H9 (cell line): ENCODE measurements at regions not wholly inside any gene's neighbourhood (a gene's known extent, or its start where the extent isn't known, plus 50 kb on each side); places are given as distances from the start of the nearest gene placed in this dataset.

Experiments used
- DNase-seq: peaks from one replicate; pipeline ENCODE4 v3.0.0-alpha.2; 2017
- H2AFZ ChIP-seq: one replicate; pipeline ENCODE4 v1.6.1; 2013; ENCODE audit warnings: mild to moderate bottlenecking, low read length, control low read depth, moderate library complexity
- H2AK5ac ChIP-seq: 2 replicates; pipeline ENCODE4 v1.6.1; 2013; ENCODE audit warnings: low read length, control low read depth, mixed read lengths; ENCODE audit not compliant: insufficient read length
- H2BK120ac ChIP-seq: one replicate; pipeline ENCODE4 v1.6.1; 2013; ENCODE audit warnings: low read depth, mild to moderate bottlenecking, low read length, control low read depth, inconsistent platforms; ENCODE audit not compliant: poor library complexity, severe bottlenecking
- H2BK12ac ChIP-seq: 2 replicates; pipeline ENCODE4 v1.6.1; 2013; ENCODE audit warnings: low read length, control low read depth, mixed read lengths, low read depth; ENCODE audit not compliant: insufficient read length
- H2BK15ac ChIP-seq: 2 replicates; pipeline ENCODE4 v1.6.1; 2013; ENCODE audit warnings: low read depth, low read length, control low read depth
- H2BK20ac ChIP-seq: one replicate; pipeline ENCODE4 v1.6.1; 2013; ENCODE audit warnings: low read depth, mild to moderate bottlenecking, low read length, control low read depth, inconsistent platforms; ENCODE audit not compliant: poor library complexity, severe bottlenecking
- H2BK5ac ChIP-seq: 2 replicates; pipeline ENCODE4 v1.6.1; 2013; ENCODE audit warnings: low read length, control low read depth, mixed read lengths; ENCODE audit not compliant: insufficient read length
- H3K14ac ChIP-seq: 2 replicates; pipeline ENCODE4 v1.6.1; 2013; ENCODE audit warnings: low read length, control low read depth; ENCODE audit not compliant: insufficient read depth
- H3K18ac ChIP-seq: 2 replicates; pipeline ENCODE4 v1.6.1; 2013; ENCODE audit warnings: low read depth, mild to moderate bottlenecking, mixed read lengths, low read length, control low read depth; ENCODE audit not compliant: insufficient read length
- H3K23ac ChIP-seq: 2 replicates; pipeline ENCODE4 v1.6.1; 2013; ENCODE audit warnings: low read length, control low read depth, mixed read lengths, low read depth; ENCODE audit not compliant: insufficient read length
- H3K23me2 ChIP-seq: 2 replicates; pipeline ENCODE4 v1.6.1; 2013; ENCODE audit warnings: low read depth, mild to moderate bottlenecking, mixed read lengths, low read length, control low read depth; ENCODE audit not compliant: insufficient read length, poor library complexity, severe bottlenecking
- H3K27ac ChIP-seq: 2 replicates; pipeline ENCODE4 v1.5.1; 2013; ENCODE audit warnings: low read length, control low read depth, mixed read lengths, low read depth; ENCODE audit not compliant: insufficient read length
- H3K27me3 ChIP-seq: 2 replicates; pipeline ENCODE4 v1.6.1; 2013; ENCODE audit warnings: low read length, control low read depth, inconsistent platforms; ENCODE audit not compliant: insufficient read depth
- H3K4ac ChIP-seq: 2 replicates; pipeline ENCODE4 v1.6.1; 2013; ENCODE audit warnings: low read depth, mild to moderate bottlenecking, control low read depth, inconsistent platforms, low read length, moderate library complexity
- H3K4me1 ChIP-seq: 2 replicates; pipeline ENCODE4 v1.6.1; 2013; ENCODE audit warnings: low read length, control low read depth, inconsistent platforms; ENCODE audit not compliant: insufficient read depth
- H3K4me2 ChIP-seq: 2 replicates; pipeline ENCODE4 v1.6.1; 2013; ENCODE audit warnings: low read length, control low read depth, mixed read lengths; ENCODE audit not compliant: insufficient read length, insufficient read depth
- H3K56ac ChIP-seq: 2 replicates; pipeline ENCODE4 v1.6.1; 2013; ENCODE audit warnings: low read depth, mild to moderate bottlenecking, mixed read lengths, low read length, control low read depth; ENCODE audit not compliant: insufficient read length
- H3K79me1 ChIP-seq: 2 replicates; pipeline ENCODE4 v1.6.1; 2013; ENCODE audit warnings: low read depth, mild to moderate bottlenecking, moderate library complexity, low read length, control low read depth, inconsistent platforms; ENCODE audit not compliant: insufficient read depth, poor library complexity, severe bottlenecking
- H3K79me2 ChIP-seq: 2 replicates; pipeline ENCODE4 v1.6.1; 2013; ENCODE audit warnings: low read length, control low read depth, inconsistent platforms; ENCODE audit not compliant: insufficient read depth
- H3K9ac ChIP-seq: 2 replicates; pipeline ENCODE4 v1.6.1; 2013; ENCODE audit warnings: low read length, control low read depth, mixed read lengths; ENCODE audit not compliant: insufficient read length; ENCODE audit errors: extremely low read depth
- H3K9me3 ChIP-seq: one replicate; pipeline ENCODE4 v1.6.1; 2013; ENCODE audit warnings: low read depth, low read length, inconsistent platforms; ENCODE audit not compliant: control insufficient read depth
- H3T11ph ChIP-seq: one replicate; pipeline ENCODE4 v1.6.1; 2013; ENCODE audit warnings: mild to moderate bottlenecking, low read length, control low read depth, inconsistent platforms
- H4K20me1 ChIP-seq: one replicate; pipeline ENCODE4 v1.6.1; 2013; ENCODE audit not compliant: control insufficient read depth, insufficient read length, insufficient read depth
- H4K5ac ChIP-seq: 2 replicates; pipeline ENCODE4 v1.6.1; 2013; ENCODE audit warnings: low read depth, mild to moderate bottlenecking, mixed read lengths, low read length, control low read depth; ENCODE audit not compliant: insufficient read length
- H4K8ac ChIP-seq: replicated peaks from 2 replicates; pipeline ENCODE4 v1.6.1; 2013; ENCODE audit warnings: low read length, control low read depth, mixed read lengths, low read depth; ENCODE audit not compliant: insufficient read length
- H4K91ac ChIP-seq: 2 replicates; pipeline ENCODE4 v1.6.1; 2013; ENCODE audit warnings: low read depth, mild to moderate bottlenecking, moderate library complexity, mixed read lengths, low read length, control low read depth; ENCODE audit not compliant: insufficient read length
- H3K27ac Mint-ChIP-seq, 3 experiments: 2 replicates in 2 of 3; 3 replicates in 1 of 3; pipeline ENCODE4 v1.8.0; 2020 to 2021; ENCODE audit warnings: mixed read lengths in 3 of 3, mild to moderate bottlenecking in 1 of 3, moderate library complexity in 1 of 3
- H3K27me3 Mint-ChIP-seq: 2 replicates; pipeline ENCODE4 v1.8.0; 2021; ENCODE audit warnings: low read depth, mild to moderate bottlenecking, moderate library complexity, mixed read lengths
- H3K36me3 Mint-ChIP-seq, 3 experiments: 2 replicates in 2 of 3; 3 replicates in 1 of 3; pipeline ENCODE4 v1.8.0; 2020 to 2021; ENCODE audit warnings: low read depth in 3 of 3, mixed read lengths in 3 of 3; ENCODE audit not compliant: insufficient read depth in 1 of 3
- H3K4me1 Mint-ChIP-seq, 2 experiments: 2 replicates each; pipeline ENCODE4 v1.8.0; 2020; ENCODE audit warnings: mixed read lengths in 2 of 2
- H3K4me3 Mint-ChIP-seq, 2 experiments: 2 replicates in 1 of 2; 3 replicates in 1 of 2; pipeline ENCODE4 v1.8.0; 2020 to 2021; ENCODE audit warnings: mild to moderate bottlenecking in 2 of 2, mixed read lengths in 2 of 2, moderate library complexity in 1 of 2
- H3K9me3 Mint-ChIP-seq, 2 experiments: 2 replicates in 1 of 2; 3 replicates in 1 of 2; pipeline ENCODE4 v1.8.0; 2020; ENCODE audit warnings: mild to moderate bottlenecking in 2 of 2, mixed read lengths in 2 of 2, moderate library complexity in 1 of 2
- CTCF ChIP-seq: fragments of 200-600 bp; sonication (generic); conservative IDR thresholded peaks from 3 replicates; pipeline ENCODE4 v1.8.0; 2021; ENCODE audit warnings: antibody characterized with exemption, mild to moderate bottlenecking
- whole genome bisulfite sequencing: extraction: QIAGEN DNeasy Blood & Tissue Kit; methylation state at CpG from one replicate; pipeline ENCODE4 v1.1.7; 2013; ENCODE audit warnings: missing lambda C conversion rate, low lambda C conversion rate, mixed read lengths; ENCODE audit not compliant: insufficient read length; ENCODE audit errors: extremely low coverage; 5-methylcytosine and 5-hydroxymethylcytosine counted together

GRCh38 chr10:83995738-83996331, 143.5 kb upstream of the GHITM start:
- Mint-ChIP-seq H3K36me3 (no peaks in the 10 kb centered on the region), H3K9me3 (no peaks in the 10 kb centered on the region; a peak in 1 of 5 replicates), H3K4me3 (no peak overlapping the region), H3K27me3 (no peaks in the 10 kb centered on the region; the same call in 1 of the 2 replicates), H3K27ac (no peak overlapping the region), H3K4me1 (peaks cover 3 to 4% of the 10 kb centered on the region in 2 experiments; a peak in 3 of 4 replicates)
- TF ChIP-seq CTCF = no peak
- Histone ChIP-seq H3K27me3 (no peaks in the 10 kb centered on the region), H2BK120ac (no peak overlapping the region), H2BK5ac (no peak overlapping the region), H3K9me3 (no peaks in the 10 kb centered on the region), H3K4me1 (no peaks in the 10 kb centered on the region), H3K27ac (no peak overlapping the region), H3K18ac (no peak overlapping the region), H3K56ac (no peak overlapping the region), H3T11ph (no peak overlapping the region), H2AFZ (no peak overlapping the region), H3K9ac (no peak overlapping the region), H3K4ac (no peak overlapping the region), H2AK5ac (no peak overlapping the region), H2BK15ac (no peak overlapping the region), H2BK20ac (no peak overlapping the region), H4K20me1 (no peaks in the 10 kb centered on the region), H3K23ac (no peak overlapping the region), H3K14ac (no peak overlapping the region; the same call in 1 of the 2 replicates), H4K8ac (no peak overlapping the region), H2BK12ac (no peak overlapping the region), H3K23me2 (no peaks in the 10 kb centered on the region), H3K79me1 (no peaks in the 10 kb centered on the region), H3K79me2 (no peaks in the 10 kb centered on the region), H3K4me2 (no peak overlapping the region), H4K5ac (no peak overlapping the region), H4K91ac (no peak overlapping the region)
- DNase-seq = no peak
- WGBS = no CpG with 5 or more reads among the region's 4 CpGs
